Ureter (tissue), 1 donor: ENCODE measurements at regions not wholly inside any gene's neighbourhood (a gene's known extent, or its start where the extent isn't known, plus 50 kb on each side); places are given as distances from the start of the nearest gene placed in this dataset.
"Not testable (repeated sequence)": the region's sequence is repeated elsewhere in the genome, so short reads cannot be mapped to it uniquely, and the experiment has no call there.

Source experiments
- DNase-seq: peaks from one replicate; pipeline ENCODE4 v3.0.0-alpha.2; 2020; ENCODE audit warnings: low spot score
- donor health status: DM: yes; HTN: yes; CAD: no.

- no peak for DNase-seq
Observed at GRCh38 chr7:113030489-113030888, 56.1 kb downstream of the GPR85 start.

GRCh38 chr7:113026941-113027340, 59.7 kb downstream of the GPR85 start:
- no peak for DNase-seq

- DNase-seq: not testable (repeated sequence)
Observed at GRCh38 chr7:113017144-113017857, 69.3 kb downstream of the GPR85 start.

GRCh38 chr7:113015034-113015645, 71.5 kb downstream of the GPR85 start:
- no peak for DNase-seq

GRCh38 chr7:113013761-113014449, 72.7 kb downstream of the GPR85 start:
- DNase-seq: no peak

- not testable (repeated sequence) for DNase-seq
Observed at GRCh38 chr7:113012862-113013261, 73.8 kb downstream of the GPR85 start.

GRCh38 chr7:113010377-113010776, 76.2 kb downstream of the GPR85 start:
- DNase-seq: no peak

GRCh38 chr7:113008755-113009154, 77.9 kb downstream of the GPR85 start:
- DNase-seq: no peak

- DNase-seq: no peak
Observed at GRCh38 chr7:113004726-113005454, 81.7 kb downstream of the GPR85 start.

- DNase-seq: no peak
Observed at GRCh38 chr7:113000316-113001020, 86.2 kb downstream of the GPR85 start.

GRCh38 chr7:112997831-112998230, 88.8 kb downstream of the GPR85 start:
- no peak for DNase-seq

- no peak for DNase-seq
Observed at GRCh38 chr7:112996331-112996871, 90.2 kb downstream of the GPR85 start.

GRCh38 chr7:112995059-112995824, 91.4 kb downstream of the GPR85 start:
- DNase-seq: no peak

GRCh38 chr7:112994656-112995055, 92.0 kb downstream of the GPR85 start:
- no peak for DNase-seq

- DNase-seq: no peak
Observed at GRCh38 chr7:112990624-112991023, 96.0 kb downstream of the GPR85 start.

GRCh38 chr7:112989531-112989930, 97.1 kb downstream of the GPR85 start:
- no peak for DNase-seq

- DNase-seq: no peak
Observed at GRCh38 chr7:112987171-112987570, 99.5 kb downstream of the GPR85 start.

- DNase-seq: no peak
Observed at GRCh38 chr7:112986256-112987031, 100.2 kb downstream of the GPR85 start.

GRCh38 chr7:112985377-112985987, 101.1 kb downstream of the GPR85 start:
- no peak for DNase-seq
